OCI-M2 (cell line): ENCODE measurements at regions not wholly inside any gene's neighbourhood (a gene's known extent, or its start where the extent isn't known, plus 50 kb on each side); places are given as distances from the start of the nearest gene placed in this dataset.
"Not testable (repeated sequence)": the region's sequence is repeated elsewhere in the genome, so short reads cannot be mapped to it uniquely, and the experiment has no call there.

Source experiments
- DNase-seq: peaks from one replicate; lab custom pipeline; 2025; ENCODE audit not compliant: unreplicated experiment; lab: John Stamatoyannopoulos, UW

DNA sequence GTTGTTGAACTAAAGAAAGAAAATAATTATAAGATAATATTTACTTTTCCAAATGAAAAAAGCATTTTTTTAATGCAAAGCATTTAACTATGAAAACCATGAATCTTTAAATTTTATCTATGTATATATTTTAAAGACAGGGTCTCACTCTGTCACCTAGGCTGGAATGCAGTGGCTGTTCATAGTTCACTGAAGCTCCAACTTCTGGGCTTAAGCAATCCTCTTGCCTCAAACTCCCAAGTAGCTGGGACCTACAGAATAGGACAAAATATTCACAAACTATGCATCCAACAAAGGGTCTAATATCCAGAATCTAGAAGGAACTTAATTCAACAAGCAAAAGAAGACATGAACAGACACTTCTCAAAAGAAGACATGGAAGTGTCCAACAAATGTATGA, 55.9 kb upstream of the ALB start:
- DNase-seq = no peak

DNA sequence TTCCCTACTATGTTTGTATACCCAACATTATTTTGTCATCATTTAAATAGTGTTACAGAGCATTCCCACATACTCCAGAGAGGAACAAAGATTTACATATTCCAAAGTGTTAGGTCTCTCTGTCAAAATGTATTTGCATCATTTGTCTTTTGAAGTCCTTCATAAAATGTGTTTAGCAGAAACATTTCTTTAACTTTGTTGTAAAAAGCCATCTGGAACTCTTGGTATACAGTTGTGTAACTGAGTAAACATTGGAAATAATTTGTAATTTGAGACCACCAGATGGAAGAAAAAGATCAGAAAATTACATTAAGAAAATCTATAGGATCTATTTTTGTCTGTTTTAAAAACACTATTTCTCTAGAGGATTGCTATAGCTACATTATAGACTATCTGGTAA, 56.6 kb upstream of the ALB start:
- no peak for DNase-seq

DNA sequence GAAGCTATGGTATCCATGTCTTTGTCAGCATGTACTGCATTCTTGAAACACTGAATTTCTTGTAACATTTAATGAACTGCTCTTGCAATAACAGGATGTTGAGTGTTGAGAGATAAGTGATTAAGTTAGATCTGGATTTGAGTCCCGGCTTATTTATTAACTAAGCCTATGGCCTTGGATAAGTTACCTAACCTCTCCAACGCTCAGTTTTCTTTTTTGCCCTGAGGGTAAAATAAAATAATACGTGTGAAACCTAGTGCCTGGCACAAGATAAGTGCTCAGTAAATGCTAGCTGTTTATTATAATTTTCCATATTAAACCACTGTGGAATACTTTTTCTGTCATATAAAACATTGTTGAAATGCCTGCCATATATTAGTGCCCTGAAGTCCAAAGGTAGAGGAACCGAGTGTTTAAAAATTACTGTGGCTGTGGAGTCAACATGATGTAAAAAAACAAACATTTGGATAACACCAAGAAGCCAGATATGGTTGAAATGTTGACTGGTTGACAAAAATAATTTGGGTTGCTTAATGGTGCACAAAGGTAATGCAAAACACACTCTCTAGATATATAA, 58.6 kb upstream of the ALB start:
- DNase-seq = no peak

GRCh38 chr4:73344106-73344505, 60.0 kb upstream of the ALB start:
- DNase-seq = no peak

DNA sequence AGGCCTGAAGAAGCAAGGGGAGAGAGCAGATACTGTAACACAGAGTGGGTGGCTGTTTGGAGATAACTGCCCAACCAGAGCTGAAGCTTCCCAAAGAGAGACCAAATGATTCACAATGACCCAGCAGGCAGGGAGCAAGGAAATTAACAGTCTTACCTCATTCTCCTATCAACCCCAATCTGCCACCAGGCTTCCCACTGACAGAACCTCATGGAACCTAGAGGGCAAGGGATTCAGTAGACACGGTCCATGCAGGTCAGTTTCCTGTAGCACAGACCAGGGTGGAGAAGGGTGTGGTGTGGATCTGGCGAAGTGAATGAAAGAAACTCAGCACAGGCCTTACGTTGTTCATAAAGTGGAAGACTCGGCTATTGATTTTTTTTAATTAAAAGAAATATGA, 60.7 kb upstream of the ALB start:
- DNase-seq = no peak

GRCh38 chr4:73341454-73341853, 62.6 kb upstream of the ALB start:
- DNase-seq = peak; percentile 9

- DNase-seq = no peak
Observed at GRCh38 chr4:73340917-73341316, 63.2 kb upstream of the ALB start.

DNA sequence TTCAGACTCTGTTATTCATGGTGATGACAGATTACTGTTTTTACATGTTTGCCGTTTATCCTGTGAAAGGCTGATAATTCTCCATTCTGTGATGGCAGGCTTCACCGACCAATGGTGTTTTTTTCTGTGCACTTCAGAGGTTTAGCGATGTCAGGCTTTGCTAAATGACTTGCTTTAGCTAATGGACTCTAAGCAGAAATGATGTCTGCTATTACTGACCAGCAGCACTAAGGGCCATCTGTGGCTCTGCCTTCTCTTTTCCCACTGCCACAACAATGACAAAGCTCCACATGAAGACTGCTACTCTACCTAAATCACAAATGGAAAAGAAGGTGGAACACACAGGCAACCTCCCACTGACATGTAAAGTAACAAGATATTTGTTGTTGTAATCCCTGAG, 68.4 kb upstream of the ALB start:
- DNase-seq = no peak

- not testable (repeated sequence) for DNase-seq
Observed at GRCh38 chr4:73332012-73332411, 72.1 kb upstream of the ALB start.

GRCh38 chr4:73329300-73329699, 70.7 kb upstream of the ANKRD17 start:
- DNase-seq = no peak

- DNase-seq = not testable (repeated sequence)
Observed at GRCh38 chr4:73325776-73326175, 67.2 kb upstream of the ANKRD17 start.

- no peak for DNase-seq
Observed at GRCh38 chr4:73317092-73317491, 58.5 kb upstream of the ANKRD17 start.

DNA sequence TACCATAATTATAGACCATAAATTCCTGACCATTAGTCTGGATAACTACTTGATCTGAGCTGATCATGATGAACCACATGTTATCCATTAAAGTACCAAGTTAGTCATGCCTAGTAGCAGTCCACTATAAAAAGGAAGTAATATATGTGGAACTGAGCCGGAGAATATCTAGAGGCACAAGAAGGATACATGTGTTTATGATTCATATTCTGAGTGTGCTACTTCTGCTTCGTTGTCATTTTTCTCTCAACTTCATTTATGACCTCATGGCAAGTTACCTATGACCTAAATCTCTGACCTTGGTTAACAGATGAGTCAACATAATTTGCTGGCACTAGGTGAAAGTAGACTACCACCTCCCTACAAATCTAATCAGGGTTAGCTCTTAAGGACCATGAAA, 56.5 kb upstream of the ANKRD17 start:
- no peak for DNase-seq

- no peak for DNase-seq
Observed at GRCh38 chr4:73312967-73313366, 54.4 kb upstream of the ANKRD17 start.

GRCh38 chr4:73311428-73311827, 52.8 kb upstream of the ANKRD17 start:
- no peak for DNase-seq

- no peak for DNase-seq
Observed at GRCh38 chr4:73309211-73309610, 50.6 kb upstream of the ANKRD17 start.
